Mammary epithelial cell (primary cell): ENCODE measurements at regions not wholly inside any gene's neighbourhood (a gene's known extent, or its start where the extent isn't known, plus 50 kb on each side); places are given as distances from the start of the nearest gene placed in this dataset.

ENCODE experiments used
- CTCF ChIP-seq, 2 donors: IDR thresholded peaks in 1 of 2; conservative IDR thresholded peaks in 1 of 2; 2 replicates each; pipeline ENCODE4 v1.5.1; 2011 to 2012; ENCODE audit warnings: inconsistent platforms in 2 of 2, low read length in 2 of 2, mild to moderate bottlenecking in 2 of 2, control low read depth in 1 of 2, low read depth in 1 of 2; ENCODE audit not compliant: insufficient read depth in 1 of 2; ENCODE audit errors: extremely low read depth in 1 of 2
- EZH2 ChIP-seq: IDR thresholded peaks from 2 replicates; pipeline ENCODE4 v1.6.1; 2012; ENCODE audit warnings: low read length, inconsistent platforms, borderline replicate concordance

GRCh38 chr16:5604770-5605169 is 507.2 kb upstream of the EEF2KMT start:
- no peak for TF ChIP-seq CTCF (conservative IDR thresholded peaks at IDR 0.05 in 1 of 2, IDR thresholded peaks at IDR 0.05 in 1 of 2; ENCODE audit: extremely low read depth in 1 of 2, insufficient read depth in 1 of 2, low read depth in 1 of 2, low read length in 2 of 2)
- TF ChIP-seq EZH2, result no peak
